Neural cell (in vitro differentiated cells): ENCODE measurements at regions not wholly inside any gene's neighbourhood (a gene's known extent, or its start where the extent isn't known, plus 50 kb on each side); places are given as distances from the start of the nearest gene placed in this dataset.
"Not testable (repeated sequence)": the region's sequence is repeated elsewhere in the genome, so short reads cannot be mapped to it uniquely, and the experiment has no call there.

Experiments
- H2AFZ ChIP-seq: fragments of 200-600, 300-800 bp; sonication (generic), shearing (Covaris generic); 2 replicates; pipeline ENCODE4 v1.6.0; 2014; ENCODE audit warnings: low read depth, mild to moderate bottlenecking, antibody characterized with exemption, low read length, moderate library complexity
- H3F3A ChIP-seq: fragments of 200-600 bp; shearing (Covaris generic); 2 replicates; pipeline ENCODE4 v1.6.1; 2016; ENCODE audit warnings: mild to moderate bottlenecking, moderate library complexity, mixed read lengths, antibody characterized with exemption, low read length; ENCODE audit not compliant: insufficient read depth, poor library complexity, severe bottlenecking
- H3K27ac ChIP-seq: fragments of 200-600, 300-800 bp; sonication (generic), shearing (Covaris generic); 2 replicates; pipeline ENCODE4 v1.5.1; 2014; ENCODE audit warnings: mild to moderate bottlenecking, low read length, moderate library complexity
- H3K27me3 ChIP-seq: fragments of 300-800, 200-600 bp; sonication (generic), shearing (Covaris generic); 2 replicates; pipeline ENCODE4 v1.6.0; 2014; ENCODE audit warnings: mild to moderate bottlenecking, low read depth, low read length, moderate library complexity; ENCODE audit not compliant: insufficient read depth
- H3K36me3 ChIP-seq: fragments of 300-800, 200-600 bp; sonication (generic), shearing (Covaris generic); 2 replicates; pipeline ENCODE4 v1.5.1; 2014; ENCODE audit warnings: mild to moderate bottlenecking, antibody characterized with exemption, low read length, moderate library complexity; ENCODE audit not compliant: insufficient read depth
- H3K4me2 ChIP-seq: fragments of 300-800, 200-600 bp; sonication (generic), shearing (Covaris generic); 2 replicates; pipeline ENCODE4 v1.6.0; 2014; ENCODE audit warnings: mild to moderate bottlenecking, low read length
- H3K4me3 ChIP-seq: fragments of 300-800, 200-600 bp; sonication (generic), shearing (Covaris generic); 2 replicates; pipeline ENCODE4 v1.5.1; 2014; ENCODE audit warnings: mild to moderate bottlenecking, low read length, moderate library complexity
- H3K79me2 ChIP-seq: fragments of 200-600 bp; shearing (Covaris generic); replicated peaks from 2 replicates; pipeline ENCODE4 v1.6.0; 2014; ENCODE audit warnings: mild to moderate bottlenecking, low read length, moderate library complexity; ENCODE audit not compliant: insufficient read depth
- H3K9ac ChIP-seq: fragments of 300-800, 200-600 bp; sonication (generic), shearing (Covaris generic); 2 replicates; pipeline ENCODE4 v1.6.1; 2016; ENCODE audit warnings: mild to moderate bottlenecking, low read length, mixed read lengths
- H3K9me2 ChIP-seq: fragments of 200-600 bp; shearing (Covaris generic); 2 replicates; pipeline ENCODE4 v1.6.1; 2016; ENCODE audit warnings: mild to moderate bottlenecking, low read length, mixed read lengths; ENCODE audit not compliant: insufficient read depth
- H3K9me3 ChIP-seq: fragments of 200-600, 300-800 bp; sonication (generic), shearing (Covaris generic); 2 replicates; pipeline ENCODE4 v1.6.1; 2016; ENCODE audit warnings: mild to moderate bottlenecking, mixed run types, low read length, moderate library complexity, mixed read lengths
- H4K20me1 ChIP-seq: fragments of 200-600 bp; shearing (Covaris generic); 2 replicates; pipeline ENCODE4 v1.6.1; 2016; ENCODE audit warnings: mild to moderate bottlenecking, mixed run types; ENCODE audit not compliant: insufficient read depth
- EP300 ChIP-seq: fragments of 450-650 bp; conservative IDR thresholded peaks from 2 replicates; pipeline ENCODE4 v1.6.1; 2014; ENCODE audit warnings: antibody characterized with exemption, mild to moderate bottlenecking, moderate library complexity; ENCODE audit not compliant: poor library complexity, severe bottlenecking
- EZH2 ChIP-seq: fragments of 200-600, 300-800 bp; shearing (Covaris generic), sonication (generic); IDR thresholded peaks from 2 replicates; pipeline ENCODE4 v1.6.1; 2014; ENCODE audit warnings: antibody characterized with exemption, low read length, borderline replicate concordance, mild to moderate bottlenecking; ENCODE audit not compliant: insufficient read depth, poor library complexity, severe bottlenecking
- MXI1 ChIP-seq: fragments of 450-650 bp; conservative IDR thresholded peaks from 2 replicates; pipeline ENCODE4 v1.6.1; 2014; ENCODE audit warnings: antibody characterized with exemption, mild to moderate bottlenecking; ENCODE audit not compliant: poor library complexity, severe bottlenecking
- POLR2AphosphoS5 ChIP-seq: IDR thresholded peaks from 2 replicates; pipeline ENCODE4 v1.6.1; 2012
- RAD21 ChIP-seq: fragments of 450-650 bp; conservative IDR thresholded peaks from 2 replicates; pipeline ENCODE4 v1.6.1; 2014; ENCODE audit warnings: antibody characterized with exemption, mild to moderate bottlenecking, moderate library complexity
- SMC3 ChIP-seq: fragments of 450-650 bp; conservative IDR thresholded peaks from 2 replicates; pipeline ENCODE4 v1.6.1; 2014; ENCODE audit warnings: antibody characterized with exemption, mild to moderate bottlenecking, moderate library complexity; ENCODE audit not compliant: poor library complexity
- TAF1 ChIP-seq: IDR thresholded peaks from 2 replicates; pipeline ENCODE4 v1.6.1; 2012; ENCODE audit warnings: low read depth
- TF ChIP-seq, protein P1 (sequence below): fragments of 450-650 bp; IDR thresholded peaks from 2 replicates; pipeline ENCODE4 v1.5.1; 2014; ENCODE audit warnings: antibody characterized with exemption, mild to moderate bottlenecking, moderate library complexity; ENCODE audit not compliant: poor library complexity, severe bottlenecking
- TF ChIP-seq, protein P2 (sequence below): IDR thresholded peaks from 2 replicates; pipeline ENCODE4 v1.6.1; 2012; ENCODE audit warnings: borderline replicate concordance

DNA sequence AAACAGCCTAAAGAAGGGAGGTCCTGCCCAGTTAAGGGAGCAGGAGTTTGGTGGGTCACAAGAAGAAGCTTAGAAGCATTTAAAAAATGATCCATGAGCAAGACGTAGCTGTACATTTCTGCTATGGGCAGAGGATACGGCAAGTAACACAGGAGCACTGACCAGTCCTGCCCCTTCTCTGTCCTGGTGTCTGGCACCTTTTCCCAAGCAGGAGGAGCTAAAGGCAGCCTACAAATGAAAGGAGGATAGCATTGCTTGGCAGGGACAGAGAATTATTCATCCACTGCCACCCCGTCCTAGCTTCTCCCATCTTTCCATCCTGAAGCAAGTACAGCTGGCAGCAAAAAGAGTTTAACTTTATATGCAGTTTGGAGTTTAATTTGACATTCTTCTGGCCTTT lies 1077.6 kb downstream of the TYW1 start:
- H3F3A ChIP-seq = no peaks in the 10 kb centered on the region
- H3K9me3 ChIP-seq = no peaks in the 10 kb centered on the region
- no peaks in the 10 kb centered on the region for H4K20me1 ChIP-seq
- H2AFZ ChIP-seq = no peak overlapping the region
- H3K4me3 ChIP-seq = no peak overlapping the region
- no peaks in the 10 kb centered on the region for H3K36me3 ChIP-seq
- H3K9me2 ChIP-seq = no peaks in the 10 kb centered on the region
- no peak overlapping the region for H3K9ac ChIP-seq
- no peaks in the 10 kb centered on the region for H3K79me2 ChIP-seq
- no peaks in the 10 kb centered on the region for H3K27me3 ChIP-seq
- H3K4me2 ChIP-seq = no peak overlapping the region
- TF ChIP-seq SMC3 (no peak), POLR2AphosphoS5 (no peak), EZH2 (no peak)
- TF ChIP-seq, protein P1, sequence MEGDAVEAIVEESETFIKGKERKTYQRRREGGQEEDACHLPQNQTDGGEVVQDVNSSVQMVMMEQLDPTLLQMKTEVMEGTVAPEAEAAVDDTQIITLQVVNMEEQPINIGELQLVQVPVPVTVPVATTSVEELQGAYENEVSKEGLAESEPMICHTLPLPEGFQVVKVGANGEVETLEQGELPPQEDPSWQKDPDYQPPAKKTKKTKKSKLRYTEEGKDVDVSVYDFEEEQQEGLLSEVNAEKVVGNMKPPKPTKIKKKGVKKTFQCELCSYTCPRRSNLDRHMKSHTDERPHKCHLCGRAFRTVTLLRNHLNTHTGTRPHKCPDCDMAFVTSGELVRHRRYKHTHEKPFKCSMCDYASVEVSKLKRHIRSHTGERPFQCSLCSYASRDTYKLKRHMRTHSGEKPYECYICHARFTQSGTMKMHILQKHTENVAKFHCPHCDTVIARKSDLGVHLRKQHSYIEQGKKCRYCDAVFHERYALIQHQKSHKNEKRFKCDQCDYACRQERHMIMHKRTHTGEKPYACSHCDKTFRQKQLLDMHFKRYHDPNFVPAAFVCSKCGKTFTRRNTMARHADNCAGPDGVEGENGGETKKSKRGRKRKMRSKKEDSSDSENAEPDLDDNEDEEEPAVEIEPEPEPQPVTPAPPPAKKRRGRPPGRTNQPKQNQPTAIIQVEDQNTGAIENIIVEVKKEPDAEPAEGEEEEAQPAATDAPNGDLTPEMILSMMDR = no peak
- TF ChIP-seq, protein P2, sequence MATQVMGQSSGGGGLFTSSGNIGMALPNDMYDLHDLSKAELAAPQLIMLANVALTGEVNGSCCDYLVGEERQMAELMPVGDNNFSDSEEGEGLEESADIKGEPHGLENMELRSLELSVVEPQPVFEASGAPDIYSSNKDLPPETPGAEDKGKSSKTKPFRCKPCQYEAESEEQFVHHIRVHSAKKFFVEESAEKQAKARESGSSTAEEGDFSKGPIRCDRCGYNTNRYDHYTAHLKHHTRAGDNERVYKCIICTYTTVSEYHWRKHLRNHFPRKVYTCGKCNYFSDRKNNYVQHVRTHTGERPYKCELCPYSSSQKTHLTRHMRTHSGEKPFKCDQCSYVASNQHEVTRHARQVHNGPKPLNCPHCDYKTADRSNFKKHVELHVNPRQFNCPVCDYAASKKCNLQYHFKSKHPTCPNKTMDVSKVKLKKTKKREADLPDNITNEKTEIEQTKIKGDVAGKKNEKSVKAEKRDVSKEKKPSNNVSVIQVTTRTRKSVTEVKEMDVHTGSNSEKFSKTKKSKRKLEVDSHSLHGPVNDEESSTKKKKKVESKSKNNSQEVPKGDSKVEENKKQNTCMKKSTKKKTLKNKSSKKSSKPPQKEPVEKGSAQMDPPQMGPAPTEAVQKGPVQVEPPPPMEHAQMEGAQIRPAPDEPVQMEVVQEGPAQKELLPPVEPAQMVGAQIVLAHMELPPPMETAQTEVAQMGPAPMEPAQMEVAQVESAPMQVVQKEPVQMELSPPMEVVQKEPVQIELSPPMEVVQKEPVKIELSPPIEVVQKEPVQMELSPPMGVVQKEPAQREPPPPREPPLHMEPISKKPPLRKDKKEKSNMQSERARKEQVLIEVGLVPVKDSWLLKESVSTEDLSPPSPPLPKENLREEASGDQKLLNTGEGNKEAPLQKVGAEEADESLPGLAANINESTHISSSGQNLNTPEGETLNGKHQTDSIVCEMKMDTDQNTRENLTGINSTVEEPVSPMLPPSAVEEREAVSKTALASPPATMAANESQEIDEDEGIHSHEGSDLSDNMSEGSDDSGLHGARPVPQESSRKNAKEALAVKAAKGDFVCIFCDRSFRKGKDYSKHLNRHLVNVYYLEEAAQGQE = no peak
- H3K27ac ChIP-seq = no peak overlapping the region

DNA sequence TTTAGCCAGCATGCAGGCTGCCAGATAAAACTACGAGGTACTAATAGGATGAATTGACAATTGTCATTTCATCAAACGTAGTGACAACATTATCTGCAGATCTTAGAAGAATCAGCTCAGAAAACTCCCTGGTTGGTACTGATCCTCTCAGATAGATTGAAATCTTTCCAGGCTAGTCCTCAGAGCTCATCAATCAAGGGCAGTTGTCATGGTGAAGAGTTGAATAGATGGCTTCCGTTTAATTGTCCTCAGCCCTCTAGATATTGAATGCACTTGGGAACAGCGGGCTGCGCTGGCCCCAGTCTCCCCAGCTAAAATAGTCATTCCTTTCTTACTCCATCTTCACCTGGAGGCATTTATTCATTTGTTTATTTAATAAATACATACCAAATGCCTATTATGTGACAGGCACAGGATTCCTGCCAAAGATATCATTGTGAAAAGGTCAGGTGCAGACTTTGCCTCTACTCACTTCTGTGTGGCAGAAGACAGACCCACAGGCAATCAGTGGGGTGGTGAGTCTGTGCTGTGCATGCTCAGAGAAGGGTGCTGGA lies 1081.6 kb downstream of the TYW1 start:
- no peaks in the 10 kb centered on the region for H3K27me3 ChIP-seq
- H3K4me3 ChIP-seq = no peak overlapping the region
- no peaks in the 10 kb centered on the region for H4K20me1 ChIP-seq
- TF ChIP-seq TAF1 (no peak), SMC3 (no peak), EZH2 (no peak), MXI1 (no peak), EP300 (no peak), RAD21 (no peak)
- TF ChIP-seq, protein P1 = no peak
- TF ChIP-seq, protein P2 = no peak
- no peak overlapping the region for H2AFZ ChIP-seq
- H3F3A ChIP-seq = no peaks in the 10 kb centered on the region
- no peaks in the 10 kb centered on the region for H3K36me3 ChIP-seq
- no peaks in the 10 kb centered on the region for H3K9me2 ChIP-seq
- H3K4me2 ChIP-seq = no peak overlapping the region
- H3K27ac ChIP-seq = no peak overlapping the region
- H3K9ac ChIP-seq = no peak overlapping the region
- no peaks in the 10 kb centered on the region for H3K79me2 ChIP-seq
- peaks cover 4% of the 10 kb centered on the region for H3K9me3 ChIP-seq

DNA sequence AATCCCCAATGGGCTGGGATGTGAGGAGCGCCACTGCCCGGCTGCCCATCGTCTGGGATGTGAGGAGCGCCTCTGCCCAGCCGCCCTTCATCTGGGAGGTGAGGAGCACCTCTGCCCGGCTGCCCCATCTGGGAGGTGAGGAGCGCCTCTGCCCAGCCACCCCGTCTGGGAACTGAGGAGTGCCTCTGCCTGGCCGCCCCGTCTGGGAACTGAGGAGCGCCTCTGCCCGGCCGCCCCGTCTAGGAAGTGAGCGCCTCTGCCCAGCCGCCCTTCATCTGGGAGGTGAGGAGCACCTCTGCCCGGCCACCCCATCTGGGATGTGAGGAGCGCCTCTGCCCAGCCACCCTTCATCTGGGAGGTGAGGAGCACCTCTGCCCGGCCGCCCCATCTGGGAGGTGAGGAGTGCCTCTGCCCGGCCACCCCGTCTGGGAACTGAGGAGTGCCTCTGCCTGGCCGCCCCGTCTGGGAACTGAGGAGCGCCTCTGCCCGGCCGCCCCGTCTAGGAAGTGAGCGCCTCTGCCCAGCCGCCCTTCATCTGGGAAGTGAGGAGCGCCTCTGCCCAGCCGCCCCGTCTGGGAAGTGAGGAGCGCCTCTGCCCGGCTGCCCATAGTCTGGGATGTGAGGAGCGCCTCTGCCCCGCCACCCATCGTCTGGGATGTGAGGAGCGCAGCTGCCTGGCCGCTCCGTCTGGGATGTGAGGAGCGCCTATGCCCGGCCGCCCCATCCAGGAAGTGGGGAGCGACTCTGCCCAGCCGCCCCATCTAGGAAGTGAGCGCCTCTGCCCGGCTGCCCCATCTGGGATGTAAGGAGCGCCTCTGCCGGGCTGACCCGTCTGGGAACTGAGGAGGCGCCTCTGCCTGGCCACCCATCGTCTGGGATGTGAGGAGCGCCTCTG lies 1085.7 kb downstream of the TYW1 start:
- not testable (repeated sequence) for H3K27me3 ChIP-seq, H3K36me3 ChIP-seq, H3K27ac ChIP-seq, H3K79me2 ChIP-seq, H3K9ac ChIP-seq, H3K4me2 ChIP-seq, H3F3A ChIP-seq, H4K20me1 ChIP-seq, H3K4me3 ChIP-seq, H3K9me3 ChIP-seq, H3K9me2 ChIP-seq, H2AFZ ChIP-seq
